DMS 273 (cell line): ENCODE measurements at regions not wholly inside any gene's neighbourhood (a gene's known extent, or its start where the extent isn't known, plus 50 kb on each side); places are given as distances from the start of the nearest gene placed in this dataset.
A peak's percentile ranks its signal among the peaks of the same experiment; 100 is the strongest.

ENCODE experiments used
- DNase-seq: peaks from one replicate; lab custom pipeline; 2025; ENCODE audit not compliant: unreplicated experiment; lab: John Stamatoyannopoulos, UW

- no peak for DNase-seq
These were observed 247.7 kb upstream of the PMFBP1 start for GRCh38 chr16:72419638-72420037.

- no peak for DNase-seq
These were observed 243.4 kb upstream of the PMFBP1 start for GRCh38 chr16:72415379-72415778.

GRCh38 chr16:72410492-72410891 is 238.5 kb upstream of the PMFBP1 start:
- no peak for DNase-seq

- no peak for DNase-seq
These were observed 237.5 kb upstream of the PMFBP1 start for GRCh38 chr16:72409423-72409822.

DNA sequence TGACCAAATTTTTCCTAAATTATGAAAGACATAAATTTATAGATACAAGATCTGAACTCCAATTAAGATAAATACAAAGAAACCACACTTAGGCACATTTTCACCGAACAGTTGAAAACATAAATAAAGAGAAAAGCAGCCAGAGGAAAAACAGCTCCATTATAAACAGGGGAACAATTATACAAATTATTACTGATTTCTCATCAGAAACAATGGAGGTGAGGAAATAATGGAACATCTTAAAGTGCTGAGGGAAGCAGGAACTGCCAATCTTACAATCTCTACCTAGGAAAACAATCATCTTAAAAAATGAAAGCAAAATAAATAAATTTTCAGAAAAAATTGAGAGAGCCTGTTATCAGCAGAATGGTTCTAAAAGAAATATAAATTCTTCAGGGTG is 234.4 kb upstream of the PMFBP1 start:
- no peak for DNase-seq

- no peak for DNase-seq
These were observed 232.3 kb upstream of the PMFBP1 start for GRCh38 chr16:72404299-72404698.

DNA sequence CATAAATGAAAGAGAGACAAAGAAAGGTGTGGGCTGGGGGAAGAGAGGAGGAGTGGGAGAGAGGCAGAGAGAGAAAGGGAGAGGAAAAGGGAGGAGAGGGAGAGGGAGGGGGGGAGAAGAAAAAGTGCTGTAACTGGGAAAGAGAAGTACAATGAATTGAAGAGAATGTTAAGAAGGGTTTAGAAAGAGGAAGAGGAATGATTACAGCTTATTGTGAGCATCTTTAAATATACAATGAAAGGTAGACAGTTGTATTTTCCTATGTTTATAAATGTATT is 229.1 kb upstream of the PMFBP1 start:
- no peak for DNase-seq

DNA sequence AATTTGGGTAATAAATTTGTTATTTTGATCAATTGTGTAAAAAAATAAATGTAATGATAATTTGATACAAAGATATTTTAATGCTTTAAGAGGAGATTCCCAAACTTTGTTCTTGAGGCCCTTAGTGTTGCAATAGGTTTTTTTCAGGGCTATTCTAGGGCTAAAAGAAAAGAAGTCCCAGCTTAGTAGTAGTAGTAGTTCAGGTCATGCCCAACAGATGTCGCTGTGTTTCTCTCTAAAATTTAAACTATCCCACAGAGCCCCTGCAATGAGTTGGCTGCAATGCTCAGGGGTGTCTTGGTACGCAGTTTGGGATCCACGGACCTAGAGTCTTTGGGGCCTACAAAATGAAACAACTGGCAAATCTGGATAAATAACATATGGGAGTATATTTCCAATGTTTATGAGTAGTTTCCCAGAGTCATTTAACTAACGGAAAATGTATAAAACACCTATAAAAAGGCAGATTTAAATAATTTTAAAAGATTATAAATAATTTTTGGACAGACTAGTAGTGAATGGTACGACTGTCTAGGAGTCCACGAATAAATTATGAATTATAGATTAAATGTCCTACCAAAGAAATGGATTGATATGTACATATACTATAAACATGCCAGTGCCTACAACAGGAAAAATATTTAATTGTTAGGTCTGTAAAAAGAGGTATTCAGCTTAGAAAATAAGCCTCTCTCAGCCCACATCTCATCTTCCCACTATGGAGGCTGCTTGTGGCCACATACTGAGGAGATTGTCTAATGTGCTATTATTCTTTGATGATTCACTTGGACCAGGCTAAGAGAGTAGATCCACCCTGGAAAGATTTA is 228.5 kb upstream of the PMFBP1 start:
- DNase-seq = peak; percentile 79

- DNase-seq = no peak
These were observed 227.9 kb upstream of the PMFBP1 start for GRCh38 chr16:72399811-72400210.

GRCh38 chr16:72397876-72398275 is 225.9 kb upstream of the PMFBP1 start:
- no peak for DNase-seq

GRCh38 chr16:72394526-72394925 is 222.6 kb upstream of the PMFBP1 start:
- DNase-seq = no peak

- no peak for DNase-seq
These were observed 217.8 kb upstream of the PMFBP1 start for GRCh38 chr16:72389791-72390190.

DNA sequence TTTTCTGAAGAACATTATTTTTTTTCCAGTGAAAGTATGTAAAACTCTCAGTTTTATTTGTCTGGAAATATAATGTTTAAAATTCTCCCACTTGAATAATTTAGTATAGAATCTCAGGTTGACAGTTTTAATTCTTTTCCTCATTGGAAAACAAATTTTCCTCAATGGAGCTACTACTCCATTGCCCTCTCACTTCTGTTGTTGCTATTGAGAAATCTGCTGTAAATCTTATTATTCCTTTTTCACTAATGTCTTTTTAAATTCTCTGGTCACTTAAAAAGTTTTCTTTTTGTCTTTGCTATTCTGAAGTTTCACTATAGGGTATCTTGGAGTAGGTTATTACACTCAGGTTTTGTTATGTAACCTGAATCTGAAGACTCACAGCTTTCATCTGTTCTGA is 216.1 kb upstream of the PMFBP1 start:
- DNase-seq = no peak

GRCh38 chr16:72384651-72385050 is 212.7 kb upstream of the PMFBP1 start:
- no peak for DNase-seq

GRCh38 chr16:72380283-72380682 is 208.3 kb upstream of the PMFBP1 start:
- no peak for DNase-seq

DNA sequence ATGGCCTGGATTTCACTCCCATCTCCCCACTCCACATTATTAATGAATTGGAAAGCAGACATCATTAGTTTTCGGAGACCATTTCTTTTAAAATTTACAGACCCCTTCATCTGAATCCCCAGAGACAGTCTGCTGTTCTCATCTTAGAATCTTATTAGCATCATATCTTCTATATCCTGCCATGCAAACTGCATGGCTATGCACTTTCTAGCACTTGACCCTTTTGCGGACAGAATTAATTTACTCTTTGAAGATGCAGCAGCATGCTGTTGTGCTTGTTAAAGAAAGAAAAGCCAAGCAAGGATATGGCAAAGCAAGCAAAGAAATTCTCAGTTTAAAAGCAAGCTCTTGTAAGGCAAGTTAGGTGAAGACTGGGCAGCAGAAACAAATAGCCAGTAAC is 201.2 kb upstream of the PMFBP1 start:
- no peak for DNase-seq

DNA sequence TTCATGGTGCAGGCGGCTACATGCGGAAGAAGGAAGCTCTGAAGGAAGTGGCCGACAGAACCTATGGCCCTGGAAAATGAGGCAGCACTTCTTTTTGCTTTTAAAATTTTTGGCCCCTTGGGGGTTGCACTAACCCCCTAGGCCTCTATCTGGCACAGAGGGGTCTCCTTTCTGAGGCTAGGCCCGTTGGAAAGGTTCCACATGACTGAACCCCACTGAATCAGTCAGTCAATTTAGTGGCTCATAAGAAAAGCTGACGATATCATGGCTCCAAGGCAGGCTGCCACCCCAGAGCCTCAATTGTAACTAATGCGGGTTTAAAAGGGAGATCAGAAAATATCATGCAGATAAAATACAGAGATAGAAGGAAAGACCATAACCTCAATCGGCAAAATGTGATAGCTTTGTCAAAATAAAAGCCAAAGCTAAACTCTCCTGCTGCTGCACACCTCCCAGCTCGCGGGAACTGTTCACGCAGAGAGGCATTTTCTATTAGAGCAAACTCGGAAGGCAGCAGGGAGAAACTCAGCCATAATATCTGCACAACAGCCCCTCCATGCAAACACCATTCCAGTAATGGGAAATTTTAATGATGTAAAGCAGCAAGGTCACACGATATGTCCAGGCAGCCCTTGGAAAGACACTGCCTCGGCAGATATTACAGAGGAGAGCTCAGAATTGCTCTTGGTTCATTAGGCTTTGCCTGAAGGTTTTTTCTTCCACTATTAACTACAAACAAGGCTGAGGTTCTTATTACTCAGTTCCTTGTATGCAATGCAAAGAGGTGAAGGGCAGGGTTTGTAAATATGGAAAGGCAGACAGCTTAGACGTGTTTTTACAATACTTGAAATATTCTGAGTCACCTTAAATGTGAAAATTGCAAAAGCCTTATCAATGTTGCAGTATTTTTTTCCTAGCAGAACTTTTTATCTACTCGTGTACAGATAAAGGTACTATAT is 200.4 kb upstream of the PMFBP1 start:
- no peak for DNase-seq

- no peak for DNase-seq
These were observed 199.5 kb upstream of the PMFBP1 start for GRCh38 chr16:72371307-72372086.

DNA sequence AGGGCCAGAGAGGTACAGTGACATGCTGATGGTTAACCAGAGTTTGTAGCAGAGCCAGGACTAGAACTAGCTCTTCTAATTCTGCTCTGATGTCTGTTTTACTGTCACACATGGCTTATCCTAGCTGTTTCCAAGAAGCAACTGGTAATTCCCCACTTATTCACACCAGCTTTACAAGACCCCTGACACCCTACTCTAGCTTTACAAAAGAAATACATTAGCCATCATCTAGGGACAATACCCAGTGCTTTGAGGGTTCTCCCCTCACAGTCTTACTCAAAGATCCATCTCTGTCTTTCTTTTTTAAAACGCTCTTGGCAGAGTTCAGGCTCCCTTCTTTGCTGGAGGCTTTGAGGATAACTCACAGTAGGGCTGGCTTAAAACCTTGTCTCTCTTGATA is 197.3 kb upstream of the PMFBP1 start:
- no peak for DNase-seq

DNA sequence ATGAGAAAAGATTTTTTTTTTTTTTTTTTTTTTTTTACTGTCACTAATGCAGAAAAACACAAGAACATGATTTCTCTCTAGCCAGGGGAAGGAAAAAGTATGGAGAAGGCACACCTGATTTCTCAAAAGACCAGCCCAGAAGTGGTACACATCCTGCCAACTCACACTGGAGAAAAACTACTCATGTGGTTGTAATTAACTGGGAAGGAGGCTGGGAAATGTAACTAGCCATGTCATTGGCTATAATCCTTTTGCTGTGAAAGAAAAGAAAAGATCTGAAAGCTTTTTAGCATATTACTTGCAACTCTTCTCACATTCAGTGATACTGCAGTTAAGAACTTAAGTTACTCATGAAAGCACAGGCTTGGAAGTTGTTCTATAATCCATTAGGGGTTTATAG is 195.9 kb upstream of the PMFBP1 start:
- DNase-seq = no peak

DNA sequence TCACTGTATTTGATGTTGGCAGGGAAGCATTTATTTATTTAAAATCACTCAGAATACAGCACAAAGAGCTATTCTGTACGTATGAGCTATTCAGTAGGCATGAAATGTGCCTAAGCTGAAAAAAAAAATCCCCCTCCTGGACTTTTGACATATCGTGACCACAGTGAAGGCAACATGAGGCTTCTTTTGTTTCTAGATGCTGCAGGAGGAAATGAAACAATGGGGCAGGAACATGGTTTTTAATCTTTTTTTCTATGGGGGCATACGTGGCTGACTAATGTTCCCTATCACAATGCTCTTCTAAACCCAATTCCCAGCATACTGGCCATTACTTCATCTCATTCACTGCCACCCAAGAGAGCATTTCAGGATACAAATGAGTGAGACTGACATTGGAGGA is 191.0 kb upstream of the PMFBP1 start:
- DNase-seq = no peak

- no peak for DNase-seq
These were observed 190.5 kb upstream of the PMFBP1 start for GRCh38 chr16:72362476-72362875.
